ENCODE measurements at regions not wholly inside any gene's neighbourhood (a gene's known extent, or its start where the extent isn't known, plus 50 kb on each side); places are given as distances from the start of the nearest gene placed in this dataset.
"Not testable (repeated sequence)": the region's sequence is repeated elsewhere in the genome, so short reads cannot be mapped to it uniquely, and the experiment has no call there.

DNA sequence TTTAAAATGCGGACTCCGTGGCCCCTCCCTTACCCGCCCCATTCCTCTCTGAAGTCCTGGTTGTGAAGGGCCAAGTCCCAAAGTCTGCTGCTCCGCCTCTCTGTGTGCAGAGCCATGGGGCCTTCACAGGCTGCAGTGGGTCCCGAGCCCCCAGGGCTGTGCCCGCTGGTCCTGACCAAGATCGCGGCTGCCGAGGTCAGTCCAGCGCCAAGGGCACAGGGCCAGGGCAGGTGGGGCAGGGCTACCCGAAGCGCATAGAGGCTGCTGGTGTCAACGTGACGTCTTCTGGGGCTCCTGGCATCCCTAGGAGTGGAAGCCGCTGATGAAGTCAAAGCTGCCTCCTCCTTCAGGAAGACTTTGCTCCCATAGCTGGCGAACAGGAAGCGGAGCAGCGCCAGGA, 858.8 kb downstream of the TUBA3C start:
- H3K9me3 Mint-ChIP-seq = peaks cover 18% of the 10 kb centered on the region
- CTCF ChIA-PET; intact Hi-C loops (cut with micrococcal nuclease); H3K36me3 Mint-ChIP-seq; H3K27me3 Mint-ChIP-seq; H3K4me3 Mint-ChIP-seq; H3K27ac Mint-ChIP-seq; POLR2A ChIA-PET; H3K4me1 Mint-ChIP-seq (ENCODE audit: low read depth); DNase-seq: not testable (repeated sequence)

DNA sequence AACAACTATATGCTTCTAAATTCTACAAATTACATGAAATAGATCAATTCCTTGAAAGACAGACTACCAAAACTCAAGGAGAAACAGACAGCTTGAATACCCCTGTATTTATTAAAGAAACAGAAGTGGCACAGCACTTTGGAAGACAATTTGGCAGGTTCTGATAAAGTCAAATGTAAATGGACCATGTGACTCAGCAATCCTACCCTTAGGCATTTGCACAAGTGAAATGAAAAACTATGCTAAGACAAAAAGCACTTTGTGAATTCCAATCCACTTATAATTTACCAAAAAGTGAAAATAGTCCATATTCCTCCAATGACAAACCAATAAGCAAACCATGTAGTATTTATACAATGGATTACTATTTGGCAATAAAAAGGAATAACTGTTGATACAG, 862.0 kb downstream of the TUBA3C start:
- H3K27me3 Mint-ChIP-seq; H3K27ac Mint-ChIP-seq; CTCF ChIA-PET; H3K36me3 Mint-ChIP-seq; POLR2A ChIA-PET; DNase-seq; intact Hi-C loops (cut with micrococcal nuclease); H3K4me1 Mint-ChIP-seq (ENCODE audit: low read depth); H3K4me3 Mint-ChIP-seq: not testable (repeated sequence)
- H3K9me3 Mint-ChIP-seq = peaks cover 23% of the 10 kb centered on the region

DNA sequence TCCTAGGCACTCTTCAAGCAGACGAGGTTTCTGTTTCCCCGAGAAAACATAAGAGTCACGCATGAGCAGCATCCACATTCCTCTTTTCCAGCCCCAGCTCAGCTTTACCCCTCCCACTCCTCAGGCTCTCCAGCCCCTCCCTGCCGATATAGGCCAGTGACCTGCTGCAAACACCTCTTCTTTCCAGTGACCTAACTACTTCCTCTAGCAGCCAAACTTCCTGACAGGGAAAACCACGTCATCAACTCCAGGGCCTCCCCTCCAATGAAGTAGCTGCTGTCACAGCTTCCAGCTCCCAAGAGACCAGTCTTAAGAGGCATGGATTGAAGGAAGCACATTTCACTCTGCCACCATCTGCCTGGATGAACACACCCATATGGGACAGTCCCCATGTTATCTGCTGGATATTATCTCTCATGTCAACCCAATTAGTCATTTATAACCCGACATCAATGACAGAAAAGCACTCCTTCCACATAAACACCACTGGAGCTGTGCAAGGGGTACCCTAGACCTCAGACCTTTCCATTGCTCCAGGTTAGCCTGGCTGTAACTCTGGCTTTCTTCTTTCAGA, 878.3 kb downstream of the TUBA3C start:
- H3K27me3 Mint-ChIP-seq; H3K4me1 Mint-ChIP-seq (ENCODE audit: low read depth); CTCF ChIA-PET; POLR2A ChIA-PET; H3K27ac Mint-ChIP-seq; H3K4me3 Mint-ChIP-seq; H3K36me3 Mint-ChIP-seq; DNase-seq; intact Hi-C loops (cut with micrococcal nuclease): not testable (repeated sequence)
- H3K9me3 Mint-ChIP-seq = peaks cover 20% of the 10 kb centered on the region

DNA sequence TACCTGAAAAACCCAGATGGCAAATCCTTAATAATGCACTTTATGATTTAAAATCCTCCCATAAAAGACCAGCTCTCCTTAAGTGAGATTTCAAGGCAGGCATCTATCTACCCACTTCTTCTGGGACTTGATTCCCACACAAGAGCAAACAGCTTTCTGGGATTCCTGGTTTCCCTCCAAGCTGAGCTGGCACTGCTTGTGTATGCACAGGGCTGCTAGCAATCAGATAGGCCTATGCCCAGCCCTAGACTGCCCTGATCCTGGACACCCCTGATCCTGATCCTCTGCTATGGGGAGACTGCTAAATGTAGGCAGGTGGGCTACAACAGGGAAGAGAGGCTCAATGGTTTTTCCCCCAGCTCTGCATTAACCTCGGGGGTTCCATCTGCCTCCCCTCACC, 880.7 kb downstream of the TUBA3C start:
- H3K4me3 Mint-ChIP-seq; intact Hi-C loops (cut with micrococcal nuclease); DNase-seq; H3K36me3 Mint-ChIP-seq; CTCF ChIA-PET; H3K4me1 Mint-ChIP-seq (ENCODE audit: low read depth); H3K27me3 Mint-ChIP-seq; H3K27ac Mint-ChIP-seq; POLR2A ChIA-PET: not testable (repeated sequence)
- H3K9me3 Mint-ChIP-seq = peaks cover 24% of the 10 kb centered on the region

DNA sequence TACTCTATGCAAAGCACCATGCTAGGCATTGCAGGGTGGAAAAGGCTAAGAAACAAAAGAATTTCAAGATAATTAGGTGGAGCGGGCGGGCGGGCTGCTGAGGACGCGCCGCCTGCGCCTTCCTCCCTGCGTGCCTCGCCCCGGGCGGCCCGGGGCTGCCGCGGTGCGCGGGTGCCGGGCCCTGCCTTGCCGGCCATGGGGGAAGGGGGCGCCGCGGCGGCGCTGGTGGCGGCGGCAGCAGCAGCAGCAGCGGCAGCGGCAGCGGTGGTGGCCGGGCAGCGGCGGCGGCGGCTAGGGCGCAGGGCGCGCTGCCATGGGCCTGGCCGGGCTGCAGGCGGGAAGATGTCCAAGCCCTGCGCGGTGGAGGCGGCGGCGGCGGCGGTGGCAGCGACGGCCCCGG, 884.3 kb downstream of the TUBA3C start:
- CTCF ChIA-PET; H3K36me3 Mint-ChIP-seq; POLR2A ChIA-PET; H3K4me1 Mint-ChIP-seq (ENCODE audit: low read depth); intact Hi-C loops (cut with micrococcal nuclease); H3K27me3 Mint-ChIP-seq; H3K27ac Mint-ChIP-seq; DNase-seq; H3K4me3 Mint-ChIP-seq: not testable (repeated sequence)
- H3K9me3 Mint-ChIP-seq = peaks cover 13% of the 10 kb centered on the region

DNA sequence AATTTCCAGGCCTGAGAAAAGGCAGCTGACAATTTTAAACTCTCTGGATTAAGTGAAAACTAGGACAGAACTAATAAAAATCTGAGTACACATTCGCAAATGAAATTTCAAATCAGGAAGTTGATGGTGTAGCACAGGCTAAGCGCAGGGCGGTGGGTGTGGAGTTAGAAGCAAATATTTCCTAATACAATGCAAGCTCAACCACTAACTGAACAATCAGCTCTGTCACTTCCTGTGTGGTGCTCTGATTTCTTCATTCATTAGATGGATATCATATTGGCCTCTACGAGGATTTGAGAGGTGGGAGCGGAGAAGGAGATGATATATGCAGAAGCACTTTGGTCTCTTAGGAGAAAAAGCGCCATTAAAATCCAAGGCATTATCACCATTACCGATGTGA, 885.0 kb downstream of the TUBA3C start:
- H3K27ac Mint-ChIP-seq; H3K36me3 Mint-ChIP-seq; POLR2A ChIA-PET; CTCF ChIA-PET; intact Hi-C loops (cut with micrococcal nuclease); DNase-seq; H3K27me3 Mint-ChIP-seq; H3K4me1 Mint-ChIP-seq (ENCODE audit: low read depth); H3K4me3 Mint-ChIP-seq: not testable (repeated sequence)
- peaks cover 10% of the 10 kb centered on the region for H3K9me3 Mint-ChIP-seq

DNA sequence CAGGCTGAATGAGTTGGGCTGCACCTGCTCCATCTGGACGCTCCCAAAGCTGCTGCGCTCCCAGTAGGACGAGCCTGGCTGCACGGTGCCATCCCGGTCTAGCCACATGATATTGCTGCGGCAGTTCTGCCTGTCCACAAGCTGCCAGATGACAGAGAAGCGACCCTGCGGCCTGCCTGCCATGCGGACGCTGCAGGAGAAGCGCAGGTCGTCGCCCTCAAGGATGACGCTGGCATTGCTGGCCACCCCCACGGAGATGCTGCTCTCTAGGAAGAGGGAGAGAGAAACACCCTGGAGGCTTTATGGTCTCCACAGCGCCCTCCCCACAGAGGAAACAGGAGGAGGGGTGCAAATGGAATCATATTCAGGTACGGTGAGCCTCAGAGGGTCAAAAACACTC, 887.3 kb downstream of the TUBA3C start:
- DNase-seq; H3K4me1 Mint-ChIP-seq (ENCODE audit: low read depth); H3K4me3 Mint-ChIP-seq; CTCF ChIA-PET; H3K27me3 Mint-ChIP-seq; intact Hi-C loops (cut with micrococcal nuclease); H3K36me3 Mint-ChIP-seq; H3K27ac Mint-ChIP-seq; POLR2A ChIA-PET: not testable (repeated sequence)
- peaks cover 10% of the 10 kb centered on the region for H3K9me3 Mint-ChIP-seq

DNA sequence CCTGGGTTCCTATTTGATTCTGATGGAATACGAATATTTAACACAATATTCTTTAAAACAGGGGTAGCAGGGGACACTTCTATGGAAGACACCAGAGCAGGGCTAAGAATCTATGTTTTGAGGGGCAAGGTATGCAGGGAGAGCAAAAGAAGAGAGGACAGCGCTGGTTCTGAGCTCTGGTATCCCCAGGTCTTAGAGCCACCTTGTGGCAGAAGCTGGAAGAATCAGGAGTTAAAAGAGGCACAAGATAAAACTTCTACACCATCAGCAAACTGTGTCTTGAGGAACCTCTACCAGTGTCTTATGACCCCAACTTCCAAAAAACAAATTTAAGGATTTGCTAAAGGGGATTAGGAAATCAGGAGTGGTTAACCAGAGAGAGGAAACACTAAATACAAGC, 894.8 kb downstream of the TUBA3C start:
- CTCF ChIA-PET; POLR2A ChIA-PET; intact Hi-C loops (cut with micrococcal nuclease); H3K27me3 Mint-ChIP-seq; H3K9me3 Mint-ChIP-seq; H3K4me1 Mint-ChIP-seq (ENCODE audit: low read depth); H3K36me3 Mint-ChIP-seq; H3K27ac Mint-ChIP-seq; DNase-seq; H3K4me3 Mint-ChIP-seq: not testable (repeated sequence)

DNA sequence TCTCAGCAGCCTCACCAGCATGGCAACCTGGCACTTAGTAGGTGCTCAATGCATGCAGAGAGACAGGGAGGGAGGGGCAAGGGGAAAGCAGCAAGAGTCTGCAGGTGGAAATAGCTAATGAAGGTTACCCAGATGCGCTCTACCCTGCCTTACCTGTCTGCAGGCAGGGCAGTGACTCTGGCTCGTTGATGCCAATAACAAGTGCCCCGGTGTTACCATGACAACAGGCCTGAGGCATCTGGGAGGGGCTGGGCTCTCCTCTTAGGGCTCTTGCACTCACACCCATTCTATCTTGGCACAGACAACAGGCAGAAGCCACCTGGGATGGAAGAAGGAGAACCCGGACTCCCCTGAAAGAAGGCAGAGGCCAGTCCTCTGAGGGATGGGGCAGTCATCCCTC, 896.0 kb downstream of the TUBA3C start:
- H3K9me3 Mint-ChIP-seq; CTCF ChIA-PET; intact Hi-C loops (cut with micrococcal nuclease); DNase-seq; POLR2A ChIA-PET; H3K4me3 Mint-ChIP-seq; H3K27me3 Mint-ChIP-seq; H3K27ac Mint-ChIP-seq; H3K4me1 Mint-ChIP-seq (ENCODE audit: low read depth); H3K36me3 Mint-ChIP-seq: not testable (repeated sequence)

DNA sequence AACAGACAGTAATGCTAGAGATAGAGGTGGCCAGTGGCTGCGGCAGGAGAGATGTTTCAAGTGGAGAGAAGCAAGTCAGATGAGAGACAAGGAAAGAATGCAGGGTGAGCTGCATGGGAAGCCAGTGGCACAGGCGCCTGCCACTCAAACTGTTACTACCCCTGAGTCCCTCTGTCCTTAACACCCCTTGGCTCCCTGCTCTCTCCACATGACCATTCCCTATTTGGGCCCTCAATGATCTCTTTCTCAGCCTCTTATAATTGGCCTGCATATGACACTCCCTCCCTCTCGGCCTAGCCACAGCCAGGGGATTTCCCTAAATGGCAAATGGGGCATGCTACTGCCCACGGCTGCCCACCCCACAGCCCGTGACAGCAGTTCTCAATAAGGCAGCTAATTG, 897.6 kb downstream of the TUBA3C start:
- DNase-seq; CTCF ChIA-PET; H3K36me3 Mint-ChIP-seq; POLR2A ChIA-PET; H3K4me3 Mint-ChIP-seq; H3K9me3 Mint-ChIP-seq; intact Hi-C loops (cut with micrococcal nuclease); H3K27me3 Mint-ChIP-seq; H3K27ac Mint-ChIP-seq: not testable (repeated sequence)
- H3K4me1 Mint-ChIP-seq (ENCODE audit: low read depth) = peaks cover 12% of the 10 kb centered on the region

DNA sequence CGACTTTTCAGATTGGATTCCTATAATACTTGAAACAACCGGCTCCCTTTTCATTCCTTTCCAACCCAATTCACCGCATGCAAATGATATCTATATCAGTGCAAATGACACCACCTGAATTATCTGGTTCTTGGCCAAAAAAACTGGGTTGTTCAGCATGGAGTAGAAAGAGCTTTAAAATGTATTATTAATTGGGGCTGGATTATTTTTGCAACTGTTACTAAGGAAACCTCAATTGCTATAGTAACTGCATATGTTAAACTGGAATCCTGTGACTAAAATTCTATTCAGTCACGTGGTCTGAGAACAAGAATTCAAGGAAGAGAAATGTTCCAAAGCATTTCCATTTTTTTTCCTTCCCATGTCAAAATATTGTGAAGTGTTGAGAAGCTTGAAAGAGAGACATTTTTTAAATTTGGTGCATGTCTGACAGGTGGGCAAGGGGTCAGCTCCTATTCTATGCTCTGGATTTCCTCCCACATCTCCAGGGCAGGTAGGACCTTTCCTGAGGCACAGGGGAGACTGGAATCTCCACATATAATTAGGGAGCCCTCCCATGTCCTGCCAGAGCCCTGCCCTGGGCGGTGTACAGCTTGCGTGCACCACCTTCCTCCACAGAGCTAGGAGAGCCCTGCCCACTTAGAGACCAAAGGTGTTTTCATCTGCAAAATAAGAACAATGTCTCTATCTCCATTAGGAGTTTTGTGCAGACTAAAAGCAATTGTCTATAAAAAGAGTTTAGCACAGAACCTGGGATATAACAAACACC, 899.6 kb downstream of the TUBA3C start:
- POLR2A ChIA-PET; CTCF ChIA-PET; H3K4me3 Mint-ChIP-seq; H3K27ac Mint-ChIP-seq; H3K27me3 Mint-ChIP-seq; DNase-seq; H3K9me3 Mint-ChIP-seq; intact Hi-C loops (cut with micrococcal nuclease); H3K36me3 Mint-ChIP-seq: not testable (repeated sequence)
- peaks cover 17% of the 10 kb centered on the region for H3K4me1 Mint-ChIP-seq (ENCODE audit: low read depth)

DNA sequence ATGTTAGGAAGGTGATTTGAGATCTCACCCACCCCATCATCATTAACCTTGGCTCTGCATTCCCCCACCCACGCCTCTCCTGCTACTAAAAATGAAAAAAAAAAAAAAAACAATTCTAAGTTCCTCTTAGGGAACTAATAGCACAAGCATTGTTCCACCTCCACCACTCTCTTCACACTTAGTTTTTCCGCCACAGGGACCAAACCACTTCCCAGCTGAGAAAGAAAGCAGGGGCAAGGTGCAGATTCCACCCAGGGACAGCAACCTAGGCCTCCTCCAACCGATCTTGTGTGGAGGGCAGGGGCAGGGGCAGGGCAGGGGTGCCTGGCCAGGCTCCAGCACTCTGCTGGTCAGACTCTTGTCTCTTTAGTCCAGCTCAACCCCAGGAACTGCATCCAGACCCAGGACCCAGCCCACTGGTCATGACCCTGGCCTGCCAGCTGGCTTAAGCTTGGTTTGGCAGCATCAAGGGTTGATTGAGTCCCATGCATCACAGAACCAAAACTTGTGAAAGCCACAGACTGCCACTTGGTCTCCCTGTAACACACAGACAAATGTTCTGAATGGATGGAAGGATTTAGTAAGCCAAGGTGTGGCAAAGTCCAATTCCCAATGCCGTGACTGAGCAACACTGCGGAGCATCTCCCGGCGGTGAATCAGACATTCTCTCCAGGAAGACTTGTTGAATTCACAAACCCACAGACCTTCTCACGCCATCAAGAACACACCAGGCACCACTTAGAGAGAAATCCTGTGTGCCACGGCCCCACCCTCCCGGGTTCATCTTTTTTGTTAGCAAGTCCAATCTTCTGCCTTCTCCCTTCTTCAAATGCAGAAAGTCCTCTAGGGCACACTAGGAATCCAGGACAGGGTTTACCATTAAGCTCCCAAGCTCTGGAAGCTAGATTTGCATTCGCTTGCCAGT, 900.5 kb downstream of the TUBA3C start:
- DNase-seq; H3K27me3 Mint-ChIP-seq; CTCF ChIA-PET; intact Hi-C loops (cut with micrococcal nuclease); H3K9me3 Mint-ChIP-seq; POLR2A ChIA-PET; H3K27ac Mint-ChIP-seq; H3K4me3 Mint-ChIP-seq; H3K36me3 Mint-ChIP-seq: not testable (repeated sequence)
- peaks cover 20% of the 10 kb centered on the region for H3K4me1 Mint-ChIP-seq (ENCODE audit: low read depth)

DNA sequence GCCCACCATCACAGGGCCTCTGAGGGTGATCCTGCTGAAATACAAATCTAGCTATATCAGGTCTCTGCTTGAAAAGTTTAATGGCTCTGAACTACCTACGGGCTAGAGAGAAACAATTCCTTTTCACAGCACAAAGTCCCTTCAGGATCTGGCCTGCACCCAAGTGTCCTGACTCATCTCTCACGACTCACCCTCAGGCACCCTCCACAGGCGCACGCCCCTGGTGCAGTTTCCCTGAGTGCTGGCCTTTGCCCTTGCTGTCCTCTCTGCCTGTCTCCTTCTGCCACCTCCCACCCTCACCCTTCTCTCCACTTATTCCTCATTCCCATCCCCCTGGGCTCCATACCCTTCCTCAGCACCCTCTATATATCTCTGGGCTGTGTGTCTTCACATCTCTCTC, 901.7 kb downstream of the TUBA3C start:
- CTCF ChIA-PET; DNase-seq; intact Hi-C loops (cut with micrococcal nuclease); H3K9me3 Mint-ChIP-seq; H3K36me3 Mint-ChIP-seq; H3K27me3 Mint-ChIP-seq; H3K4me3 Mint-ChIP-seq; POLR2A ChIA-PET; H3K27ac Mint-ChIP-seq: not testable (repeated sequence)
- peaks cover 21% of the 10 kb centered on the region for H3K4me1 Mint-ChIP-seq (ENCODE audit: low read depth)

Measured in activated CD4-positive, alpha-beta memory T cell treated with anti-CD3 and anti-CD28 coated beads for 36 hours (primary cell).